HepG2 (cell line): ENCODE measurements at regions not wholly inside any gene's neighbourhood (a gene's known extent, or its start where the extent isn't known, plus 50 kb on each side); places are given as distances from the start of the nearest gene placed in this dataset.

Experiments
- ATM ChIP-seq: fragments of 450-650 bp; IDR thresholded peaks from 2 replicates; pipeline ENCODE4 v1.7.1; 2017; ENCODE audit warnings: mild to moderate bottlenecking, borderline replicate concordance
- CCAR2 ChIP-seq: fragments of 200-400 bp; formaldehyde crosslinking; optimal IDR thresholded peaks from 2 replicates; pipeline ENCODE3; 2018; ENCODE audit warnings: low read depth, mild to moderate bottlenecking, low read length, moderate library complexity
- FOXA3 ChIP-seq: IDR thresholded peaks from 2 replicates; pipeline ENCODE4 v1.6.1; 2016; ENCODE audit warnings: missing genetic modification reagents, missing compliant biosample characterization
- HOXA5 ChIP-seq: sonication (generic); formaldehyde crosslinking; IDR thresholded peaks from 2 replicates; pipeline ENCODE4 v1.4.0; 2020; ENCODE audit warnings: missing genetic modification reagents
- KLF9 ChIP-seq: IDR thresholded peaks from 2 replicates; pipeline ENCODE4 v1.6.1; 2016; ENCODE audit warnings: low read depth
- MEIS2 ChIP-seq: sonication (generic); formaldehyde crosslinking; IDR thresholded peaks from 2 replicates; pipeline ENCODE4 v1.9.0; 2021; ENCODE audit warnings: mild to moderate bottlenecking, missing genetic modification reagents
- MIER2 ChIP-seq: IDR thresholded peaks from 2 replicates; pipeline ENCODE4 v1.6.1; 2016; ENCODE audit warnings: missing biosample characterization, missing genetic modification reagents
- NFATC3 ChIP-seq: sonication (generic); formaldehyde crosslinking; IDR thresholded peaks from 2 replicates; pipeline ENCODE4 v1.5.1; 2020; ENCODE audit warnings: mild to moderate bottlenecking, missing genetic modification reagents
- NFRKB ChIP-seq: fragments of 450-650 bp; IDR thresholded peaks from 2 replicates; pipeline ENCODE4 v1.6.1; 2017
- PCBP1 ChIP-seq: fragments of 200-400 bp; formaldehyde crosslinking; IDR thresholded peaks from 2 replicates; pipeline ENCODE4 v1.6.1; 2017; ENCODE audit warnings: mild to moderate bottlenecking, low read depth, low read length, borderline replicate concordance
- POLR2AphosphoS5 ChIP-seq: IDR thresholded peaks from 2 replicates; pipeline ENCODE4 v1.6.1; 2012; ENCODE audit warnings: low read depth, low read length
- RORA ChIP-seq: sonication (generic); formaldehyde crosslinking; IDR thresholded peaks from 2 replicates; pipeline ENCODE4 v1.5.0; 2020; ENCODE audit warnings: mild to moderate bottlenecking, missing genetic modification reagents, moderate library complexity
- SOX13 ChIP-seq, 3 experiments: fragments of 450-650 bp in 1 of 3; sonication (generic) in 1 of 3; formaldehyde crosslinking in 1 of 3; IDR thresholded peaks in 2 of 3; conservative IDR thresholded peaks in 1 of 3; 2 replicates each; pipeline versions ENCODE4 v1.5.0 to v1.6.1; 2016 to 2020; ENCODE audit warnings: antibody characterized with exemption in 1 of 3, mild to moderate bottlenecking in 1 of 3, missing compliant biosample characterization in 1 of 3, missing genetic modification reagents in 1 of 3, moderate library complexity in 1 of 3
- TOE1 ChIP-seq: sonication (generic); formaldehyde crosslinking; IDR thresholded peaks from 2 replicates; pipeline ENCODE4 v1.4.0; 2020; ENCODE audit warnings: mild to moderate bottlenecking, missing genetic modification reagents
- U2AF1 ChIP-seq: fragments of 200-400 bp; formaldehyde crosslinking; optimal IDR thresholded peaks from 2 replicates; pipeline ENCODE3; 2017; ENCODE audit warnings: mild to moderate bottlenecking, low read depth, low read length
- ZBED4 ChIP-seq: sonication (generic); formaldehyde crosslinking; IDR thresholded peaks from 2 replicates; pipeline ENCODE4 v1.4.0; 2020; ENCODE audit warnings: missing genetic modification reagents, borderline replicate concordance
- ZBTB44 ChIP-seq: sonication (generic); formaldehyde crosslinking; IDR thresholded peaks from 2 replicates; pipeline ENCODE4 v1.4.0; 2020; ENCODE audit warnings: missing genetic modification reagents
- ZNF235 ChIP-seq: sonication (generic); formaldehyde crosslinking; IDR thresholded peaks from 2 replicates; pipeline ENCODE4 v1.8.1; 2023; ENCODE audit warnings: mild to moderate bottlenecking, missing genetic modification reagents, borderline replicate concordance
- ZNF264 ChIP-seq: sonication (generic); formaldehyde crosslinking; IDR thresholded peaks from 2 replicates; pipeline ENCODE4 v1.4.0; 2020; ENCODE audit warnings: missing genetic modification reagents
- ZNF337 ChIP-seq: sonication (generic); formaldehyde crosslinking; IDR thresholded peaks from 2 replicates; pipeline ENCODE4 v1.5.1; 2020; ENCODE audit warnings: missing genetic modification reagents, low read depth, mild to moderate bottlenecking, borderline replicate concordance
- ZNF430 ChIP-seq: sonication (generic); formaldehyde crosslinking; IDR thresholded peaks from 2 replicates; pipeline ENCODE4 v1.9.0; 2021; ENCODE audit warnings: mild to moderate bottlenecking, missing genetic modification reagents
- ZNF441 ChIP-seq: sonication (generic); formaldehyde crosslinking; IDR thresholded peaks from 2 replicates; pipeline ENCODE4 v1.7.0; 2021; ENCODE audit warnings: missing genetic modification reagents, borderline replicate concordance
- ZNF446 ChIP-seq: sonication (generic); formaldehyde crosslinking; IDR thresholded peaks from 2 replicates; pipeline ENCODE4 v1.5.0; 2020; ENCODE audit warnings: mild to moderate bottlenecking, missing genetic modification reagents
- ZNF530 ChIP-seq: sonication (generic); formaldehyde crosslinking; IDR thresholded peaks from 2 replicates; pipeline ENCODE4 v1.5.0; 2020; ENCODE audit warnings: low read depth, mild to moderate bottlenecking, missing genetic modification reagents
- ZSCAN20 ChIP-seq: sonication (generic); formaldehyde crosslinking; IDR thresholded peaks from 2 replicates; pipeline ENCODE4 v1.4.0; 2020; ENCODE audit warnings: missing genetic modification reagents, mild to moderate bottlenecking, borderline replicate concordance

GRCh38 chr2:175630280-175631244, 371.5 kb downstream of the LNPK start (continued):
- TF ChIP-seq ZBTB44 (CRISPR knock-in tag) (no peak), ATM (no peak), ZNF264 (CRISPR knock-in tag) (no peak), ZNF430 (CRISPR knock-in tag) (no peak), TOE1 (CRISPR knock-in tag) (no peak), ZNF235 (CRISPR knock-in tag) (no peak), ZNF530 (CRISPR knock-in tag) (no peak), SOX13 (IDR thresholded peaks at IDR 0.05) (no peak), SOX13 (CRISPR knock-in tag; conservative IDR thresholded peaks at IDR 0.05 in 1 of 2, IDR thresholded peaks at IDR 0.05 in 1 of 2) (peak in 1 of 2 experiments; percentile 67; a peak in 2 of 4 replicates), ZSCAN20 (CRISPR knock-in tag) (no peak), ZNF337 (CRISPR knock-in tag) (no peak), NFATC3 (CRISPR knock-in tag) (no peak), ZBED4 (CRISPR knock-in tag) (no peak), MEIS2 (CRISPR knock-in tag) (no peak), ZNF441 (CRISPR knock-in tag) (no peak), HOXA5 (CRISPR knock-in tag) (no peak), MIER2 (CRISPR knock-in tag) (no peak), FOXA3 (peak; percentile 85), CCAR2 (no peak), KLF9 (CRISPR knock-in tag) (no peak), PCBP1 (no peak), RORA (CRISPR knock-in tag) (no peak), POLR2AphosphoS5 (no peak), NFRKB (no peak), ZNF446 (CRISPR knock-in tag) (no peak), U2AF1 (no peak)
